HEK293T (cell line): ENCODE measurements at regions not wholly inside any gene's neighbourhood (a gene's known extent, or its start where the extent isn't known, plus 50 kb on each side); places are given as distances from the start of the nearest gene placed in this dataset.

ENCODE experiments used
- BHLHE40 ChIP-seq: fragments of 450-650 bp; IDR thresholded peaks from 2 replicates; pipeline ENCODE4 v1.6.1; 2016; ENCODE audit warnings: mild to moderate bottlenecking, moderate library complexity, borderline replicate concordance
- FOXA1 ChIP-seq: fragments of 450-650 bp; IDR thresholded peaks from 2 replicates; pipeline ENCODE4 v1.6.1; 2016; ENCODE audit warnings: mild to moderate bottlenecking
- L3MBTL2 ChIP-seq: fragments of 450-650 bp; conservative IDR thresholded peaks from 2 replicates; pipeline ENCODE4 v1.6.1; 2016; ENCODE audit warnings: mild to moderate bottlenecking
- LEF1 ChIP-seq: fragments of 450-650 bp; IDR thresholded peaks from 2 replicates; pipeline ENCODE4 v1.6.1; 2017; ENCODE audit warnings: mild to moderate bottlenecking, borderline replicate concordance
- SP1 ChIP-seq: fragments of 450-650 bp; IDR thresholded peaks from 2 replicates; pipeline ENCODE4 v1.6.1; 2017

GRCh38 chr14:43359317-43359716 is 1147.8 kb downstream of the FSCB start:
- no peak for TF ChIP-seq L3MBTL2
- no peak for TF ChIP-seq LEF1
- TF ChIP-seq BHLHE40: no peak
- no peak for TF ChIP-seq FOXA1
- no peak for TF ChIP-seq SP1
